ENCODE measurements at regions not wholly inside any gene's neighbourhood (a gene's known extent, or its start where the extent isn't known, plus 50 kb on each side); places are given as distances from the start of the nearest gene placed in this dataset.

GRCh38 chr2:18379870-18380269, 180.6 kb downstream of the RDH14 start:
- no peak for TF ChIP-seq CTCF (IDR thresholded peaks at IDR 0.05)
- no peak for TF ChIP-seq POLR2A (IDR thresholded peaks at IDR 0.05)
